Epithelial cell of esophagus (primary cell): ENCODE measurements at regions not wholly inside any gene's neighbourhood (a gene's known extent, or its start where the extent isn't known, plus 50 kb on each side); places are given as distances from the start of the nearest gene placed in this dataset.
"Not testable (repeated sequence)": the region's sequence is repeated elsewhere in the genome, so short reads cannot be mapped to it uniquely, and the experiment has no call there.

Experiments
- DNase-seq: peaks from one replicate; pipeline ENCODE4 v3.0.0; 2010; ENCODE audit warnings: low read depth
- H3K4me3 ChIP-seq: 2 replicates; pipeline ENCODE4 v1.5.1; 2011; ENCODE audit warnings: mild to moderate bottlenecking, low read length, control low read depth
- CTCF ChIP-seq: IDR thresholded peaks from 2 replicates; pipeline ENCODE4 v1.5.1; 2011; ENCODE audit warnings: low read depth, mild to moderate bottlenecking, low read length, control low read depth, inconsistent platforms; ENCODE audit not compliant: insufficient read depth; ENCODE audit errors: missing control alignments

- H3K4me3 ChIP-seq = no peak overlapping the region
- no peak for DNase-seq
- no peak for TF ChIP-seq CTCF
Observed at GRCh38 chr6:1445650-1446330, 56.4 kb downstream of the FOXF2 start.

DNA sequence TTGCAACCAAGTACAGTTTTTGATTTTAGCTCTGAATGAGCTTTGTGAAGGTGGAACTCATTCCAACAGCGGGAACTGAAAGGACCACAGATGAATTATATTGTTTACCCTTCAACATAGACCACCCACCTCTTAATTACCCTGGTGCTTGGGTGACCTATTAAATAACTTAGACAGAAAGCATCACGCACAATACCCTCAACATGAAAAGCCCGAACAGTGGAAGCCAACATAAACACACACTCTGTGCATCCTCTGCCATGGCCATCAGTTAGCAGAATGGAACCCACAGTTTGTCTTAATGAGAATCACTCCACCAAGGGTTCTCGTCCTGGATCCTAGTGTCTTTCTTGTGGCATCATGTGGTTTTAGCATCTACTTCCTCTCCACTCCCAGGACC lies 60.5 kb downstream of the FOXF2 start:
- no peak for DNase-seq
- TF ChIP-seq CTCF = no peak
- H3K4me3 ChIP-seq = no peak overlapping the region

- H3K4me3 ChIP-seq = no peak overlapping the region
- no peak for DNase-seq
- no peak for TF ChIP-seq CTCF
Observed at GRCh38 chr6:1453024-1453423, 63.6 kb downstream of the FOXF2 start.

DNA sequence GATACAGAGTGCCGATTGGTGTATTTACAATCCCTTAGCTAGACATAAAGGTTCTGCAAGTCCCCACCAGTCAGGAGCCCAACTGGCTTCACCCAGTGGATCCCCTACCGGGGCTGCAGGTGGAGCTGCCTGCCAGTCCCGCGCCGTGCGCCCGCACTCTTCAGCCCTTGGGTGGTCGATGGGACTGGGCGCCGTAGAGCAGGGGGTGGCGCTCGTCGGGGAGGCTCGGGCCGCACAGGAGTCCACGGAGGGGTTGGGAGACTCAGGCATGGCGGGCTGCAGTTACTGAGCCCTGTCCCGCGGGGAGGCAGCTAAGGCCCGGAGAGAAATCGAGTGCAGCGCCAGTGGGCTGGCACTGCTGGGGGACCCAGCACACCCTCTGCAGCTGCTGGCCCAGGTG lies 67.4 kb downstream of the FOXF2 start:
- DNase-seq, H3K4me3 ChIP-seq: not testable (repeated sequence)

DNA sequence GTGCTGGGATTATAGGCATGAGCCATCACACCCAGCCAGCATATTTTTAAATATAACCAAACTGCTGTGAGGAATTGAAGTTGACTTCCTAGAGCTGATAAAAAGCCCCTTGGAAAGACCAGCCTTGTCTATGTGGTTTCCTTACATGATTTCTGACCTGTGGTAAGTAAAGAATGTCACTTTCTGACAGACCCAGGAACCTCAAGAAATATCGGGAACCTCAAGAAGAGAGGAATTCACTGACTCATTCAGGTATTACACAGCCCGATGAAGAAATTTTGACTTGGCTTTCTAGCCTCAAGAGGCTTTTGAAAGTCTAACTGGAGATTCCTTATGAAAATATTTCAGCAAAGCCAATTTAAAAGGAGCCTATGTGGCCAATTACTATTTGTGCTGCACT lies 71.8 kb downstream of the FOXF2 start:
- no peak for TF ChIP-seq CTCF
- DNase-seq = peak; percentile 72

DNA sequence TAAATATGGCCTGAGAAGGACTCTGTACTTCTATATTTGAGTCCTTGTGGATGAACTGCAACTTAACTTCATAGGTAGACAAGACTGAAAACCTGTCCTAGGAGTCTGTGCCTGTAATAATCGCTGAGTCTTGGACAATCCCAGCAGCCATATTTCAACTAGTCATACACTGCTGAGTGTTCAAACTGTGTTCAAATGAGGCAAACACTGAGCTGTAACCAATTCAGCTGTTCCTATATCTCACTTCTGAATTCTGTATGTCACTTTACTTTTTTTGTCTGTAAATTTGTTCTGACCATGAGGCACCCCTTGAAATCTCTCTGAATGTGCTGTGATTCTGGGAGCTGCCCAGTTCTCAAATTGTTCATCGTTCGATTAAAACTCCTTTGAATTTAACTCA lies 72.4 kb downstream of the FOXF2 start:
- DNase-seq = peak; percentile 16

More for the DNA sequence above, 71.8 kb downstream of the FOXF2 start:
- H3K4me3 ChIP-seq = no peak overlapping the region

GRCh38 chr6:1463275-1463674 lies 73.9 kb downstream of the FOXF2 start:
- no peak for DNase-seq
- no peak overlapping the region for H3K4me3 ChIP-seq
- no peak for TF ChIP-seq CTCF

More for the DNA sequence above, 72.4 kb downstream of the FOXF2 start:
- no peak overlapping the region for H3K4me3 ChIP-seq
- no peak for TF ChIP-seq CTCF
